Thyroid gland (tissue), 4 donors: ENCODE measurements at regions not wholly inside any gene's neighbourhood (a gene's known extent, or its start where the extent isn't known, plus 50 kb on each side); places are given as distances from the start of the nearest gene placed in this dataset.

ENCODE experiments used
- POLR2A ChIP-seq, 2 donors: fragments of 450-650 bp; IDR thresholded peaks; one replicate each; pipeline ENCODE4 v1.6.1; 2017; ENCODE audit warnings: antibody characterized with exemption in 2 of 2, mild to moderate bottlenecking in 2 of 2, moderate library complexity in 1 of 2
- TF ChIP-seq, protein P1 (sequence below), 6 experiments: fragments of 200-600 bp in 3 of 6; fragments of 450-650 bp in 3 of 6; sonication (generic) in 3 of 6; IDR thresholded peaks; one replicate each; pipeline ENCODE4 v1.5.1; 2016 to 2019; ENCODE audit warnings: antibody characterized with exemption in 6 of 6, mild to moderate bottlenecking in 2 of 6, inconsistent platforms in 1 of 6, moderate library complexity in 1 of 6

DNA sequence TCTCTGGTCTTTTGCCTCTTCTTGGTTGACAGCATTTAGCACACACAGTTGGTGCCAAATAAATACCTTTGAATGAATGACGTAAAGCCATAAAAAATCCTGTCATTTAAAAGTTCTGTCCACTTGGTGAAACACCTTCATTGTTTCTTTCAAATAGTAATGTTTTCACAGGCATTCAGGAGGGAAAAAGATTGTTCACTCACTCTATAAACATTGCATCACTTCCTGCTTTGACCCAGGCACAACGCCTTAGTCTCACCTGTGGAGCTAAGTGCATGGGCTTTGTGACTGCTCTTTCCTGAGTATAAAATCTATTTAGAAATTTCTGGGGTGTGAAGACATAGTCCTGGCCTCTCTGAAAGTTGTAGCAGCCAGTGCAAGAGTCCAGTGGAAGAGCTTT, 88.9 kb upstream of the CXCL14 start:
- TF ChIP-seq, protein P1, sequence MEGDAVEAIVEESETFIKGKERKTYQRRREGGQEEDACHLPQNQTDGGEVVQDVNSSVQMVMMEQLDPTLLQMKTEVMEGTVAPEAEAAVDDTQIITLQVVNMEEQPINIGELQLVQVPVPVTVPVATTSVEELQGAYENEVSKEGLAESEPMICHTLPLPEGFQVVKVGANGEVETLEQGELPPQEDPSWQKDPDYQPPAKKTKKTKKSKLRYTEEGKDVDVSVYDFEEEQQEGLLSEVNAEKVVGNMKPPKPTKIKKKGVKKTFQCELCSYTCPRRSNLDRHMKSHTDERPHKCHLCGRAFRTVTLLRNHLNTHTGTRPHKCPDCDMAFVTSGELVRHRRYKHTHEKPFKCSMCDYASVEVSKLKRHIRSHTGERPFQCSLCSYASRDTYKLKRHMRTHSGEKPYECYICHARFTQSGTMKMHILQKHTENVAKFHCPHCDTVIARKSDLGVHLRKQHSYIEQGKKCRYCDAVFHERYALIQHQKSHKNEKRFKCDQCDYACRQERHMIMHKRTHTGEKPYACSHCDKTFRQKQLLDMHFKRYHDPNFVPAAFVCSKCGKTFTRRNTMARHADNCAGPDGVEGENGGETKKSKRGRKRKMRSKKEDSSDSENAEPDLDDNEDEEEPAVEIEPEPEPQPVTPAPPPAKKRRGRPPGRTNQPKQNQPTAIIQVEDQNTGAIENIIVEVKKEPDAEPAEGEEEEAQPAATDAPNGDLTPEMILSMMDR (IDR thresholded peaks at IDR 0.05), result no peak
- no peak for TF ChIP-seq POLR2A (IDR thresholded peaks at IDR 0.05)
